CD14-positive monocyte (primary cell): ENCODE measurements at regions not wholly inside any gene's neighbourhood (a gene's known extent, or its start where the extent isn't known, plus 50 kb on each side); places are given as distances from the start of the nearest gene placed in this dataset.

ENCODE experiments used
- DNase-seq, 3 donors: peaks; one replicate each; pipeline ENCODE4 v3.0.0-alpha.2; 2011 to 2022
- H2AFZ ChIP-seq: 2 replicates; pipeline ENCODE4 v1.6.0; 2012; ENCODE audit warnings: mild to moderate bottlenecking, low read depth, low read length, inconsistent platforms; ENCODE audit not compliant: insufficient read depth, poor library complexity, severe bottlenecking
- H3K27ac ChIP-seq, 2 donors: 1 replicate in 1 of 2; 2 replicates in 1 of 2; pipeline ENCODE4 v1.5.1; 2012 to 2013; ENCODE audit warnings: low read length in 2 of 2, control low read depth in 1 of 2, inconsistent platforms in 1 of 2, low read depth in 1 of 2, mild to moderate bottlenecking in 1 of 2
- H3K27me3 ChIP-seq, 2 donors: one replicate each; pipeline versions ENCODE4 v1.6.0 to v1.6.1; 2011 to 2013; ENCODE audit warnings: low read length in 2 of 2; ENCODE audit not compliant: control insufficient read depth in 2 of 2, insufficient read depth in 2 of 2
- H3K36me3 ChIP-seq, 2 donors: replicated peaks in 1 of 2; 1 replicate in 1 of 2; 2 replicates in 1 of 2; pipeline versions ENCODE4 v1.5.1 to v1.6.1; 2012 to 2013; ENCODE audit warnings: low read length in 2 of 2, control low read depth in 1 of 2, inconsistent platforms in 1 of 2, mild to moderate bottlenecking in 1 of 2; ENCODE audit not compliant: insufficient read depth in 2 of 2, control insufficient read depth in 1 of 2
- H3K4me1 ChIP-seq, 2 donors: 1 replicate in 1 of 2; 2 replicates in 1 of 2; pipeline versions ENCODE4 v1.5.1 to v1.6.1; 2012 to 2013; ENCODE audit warnings: low read length in 2 of 2, control low read depth in 1 of 2, inconsistent platforms in 1 of 2, mild to moderate bottlenecking in 1 of 2, moderate library complexity in 1 of 2; ENCODE audit not compliant: insufficient read depth in 2 of 2, control insufficient read depth in 1 of 2
- H3K4me2 ChIP-seq: replicated peaks from 2 replicates; pipeline ENCODE3; 2012; ENCODE audit warnings: low read length, moderate library complexity, mild to moderate bottlenecking; ENCODE audit not compliant: poor library complexity, severe bottlenecking; ENCODE audit errors: extremely low read depth
- H3K4me3 ChIP-seq, 3 experiments: fragments of 200-600 bp in 1 of 3; sonication (generic) in 1 of 3; replicated peaks in 1 of 3; 1 replicate in 2 of 3; 2 replicates in 1 of 3; pipeline ENCODE4 v1.5.1; 2011 to 2013; ENCODE audit warnings: low read length in 3 of 3, mild to moderate bottlenecking in 3 of 3, control low read depth in 2 of 3, low read depth in 2 of 3, inconsistent platforms in 1 of 3, moderate library complexity in 1 of 3
- H3K79me2 ChIP-seq: 2 replicates; pipeline ENCODE4 v1.6.0; 2012; ENCODE audit warnings: mild to moderate bottlenecking, control low read depth, inconsistent platforms, low read length, moderate library complexity; ENCODE audit not compliant: insufficient read depth
- H3K9ac ChIP-seq: 2 replicates; pipeline ENCODE4 v1.6.0; 2017; ENCODE audit warnings: low read length, mild to moderate bottlenecking; ENCODE audit not compliant: insufficient read depth, poor library complexity, severe bottlenecking
- H3K9me3 ChIP-seq, 2 donors: replicated peaks in 1 of 2; 1 replicate in 1 of 2; 2 replicates in 1 of 2; pipeline versions ENCODE4 v1.5.1 to v1.6.1; 2012 to 2013; ENCODE audit warnings: low read length in 2 of 2, control low read depth in 1 of 2; ENCODE audit not compliant: control insufficient read depth in 1 of 2, insufficient read depth in 1 of 2
- H4K20me1 ChIP-seq: 2 replicates; pipeline ENCODE4 v1.6.0; 2012; ENCODE audit warnings: mild to moderate bottlenecking, low read length, control low read depth, moderate library complexity; ENCODE audit not compliant: insufficient read depth
- H3K27ac Mint-ChIP-seq, 7 donors: one replicate each; pipeline ENCODE4 v1.8.0; 2020; ENCODE audit warnings: mild to moderate bottlenecking in 7 of 7, mixed read lengths in 7 of 7, moderate library complexity in 6 of 7, inconsistent platforms in 2 of 7
- H3K27me3 Mint-ChIP-seq, 3 donors: one replicate each; pipeline ENCODE4 v1.8.0; 2021 to 2022; ENCODE audit warnings: low read depth in 3 of 3, mild to moderate bottlenecking in 3 of 3, mixed read lengths in 3 of 3, moderate library complexity in 3 of 3, inconsistent platforms in 1 of 3
- H3K36me3 Mint-ChIP-seq, 2 donors: one replicate each; pipeline ENCODE4 v1.8.0; 2020; ENCODE audit warnings: mixed read lengths in 2 of 2, inconsistent platforms in 1 of 2, mild to moderate bottlenecking in 1 of 2
- H3K4me1 Mint-ChIP-seq: one replicate; pipeline ENCODE4 v1.8.0; 2020; ENCODE audit warnings: mild to moderate bottlenecking, mixed read lengths
- H3K4me3 Mint-ChIP-seq, 2 donors: one replicate each; pipeline ENCODE4 v1.8.0; 2020; ENCODE audit warnings: mild to moderate bottlenecking in 2 of 2, mixed read lengths in 2 of 2, moderate library complexity in 1 of 2
- H3K9me3 Mint-ChIP-seq, 7 donors: one replicate each; pipeline ENCODE4 v1.8.0; 2020 to 2022; ENCODE audit warnings: mixed read lengths in 7 of 7, mild to moderate bottlenecking in 6 of 7, moderate library complexity in 6 of 7, inconsistent platforms in 2 of 7
- WGBS: methylation state at CpG from one replicate; pipeline ENCODE4 v1.1.5; 2013; ENCODE audit warnings: missing lambda C conversion rate; ENCODE audit not compliant: insufficient coverage; 5-methylcytosine and 5-hydroxymethylcytosine counted together
- intact Hi-C, 2 donors: fragments of 100-400 bp; cut with micrococcal nuclease; formaldehyde crosslinking; loops; one replicate each; pipeline versions ENCODE4 v1.15.0 to v1.15.1; 2023
- TF ChIP-seq, protein P1 (sequence below): fragments of 200-600 bp; IDR thresholded peaks from one replicate; pipeline ENCODE4 v1.8.0; 2022; ENCODE audit warnings: antibody characterized with exemption, mild to moderate bottlenecking

DNA sequence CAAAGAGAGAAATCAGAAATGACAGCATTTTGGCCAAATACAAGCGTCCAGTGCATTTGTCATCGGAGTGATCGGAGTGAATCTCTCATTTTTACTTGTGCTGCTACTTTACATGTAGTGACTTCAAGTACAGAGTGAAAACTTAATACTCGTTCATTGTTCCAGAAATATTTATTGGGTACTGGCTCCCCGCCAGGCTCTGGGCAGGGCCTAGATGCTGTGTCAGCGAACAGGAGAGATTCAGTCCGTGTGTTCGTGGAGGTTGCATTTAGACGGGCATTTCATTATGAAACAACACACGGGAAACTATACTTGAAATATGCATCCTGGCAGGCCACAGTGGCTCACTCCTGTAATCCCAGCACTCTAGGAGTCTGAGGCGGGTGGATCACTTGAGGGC lies 727.2 kb upstream of the RBFOX1 start:
- intact Hi-C loops = no loop called here
- Histone ChIP-seq H3K4me1 (no peaks in the 10 kb centered on the region), H3K9ac (no peak overlapping the region), H4K20me1 (no peaks in the 10 kb centered on the region), H3K4me2 (no peak overlapping the region), H3K27ac (no peak overlapping the region), H3K79me2 (no peaks in the 10 kb centered on the region), H2AFZ (no peak overlapping the region), H3K9me3 (no peaks in the 10 kb centered on the region), H3K4me3 (no peak overlapping the region), H3K27me3 (no peaks in the 10 kb centered on the region), H3K36me3 (no peaks in the 10 kb centered on the region)
- Mint-ChIP-seq H3K27ac (no peak overlapping the region), H3K27me3 (peaks cover 0 to 2% (median 0%) of the 10 kb centered on the region in 3 donors), H3K4me3 (no peak overlapping the region), H3K36me3 (no peaks in the 10 kb centered on the region), H3K4me1 (no peaks in the 10 kb centered on the region), H3K9me3 (peaks cover 0 to 2% (median 0%) of the 10 kb centered on the region in 7 donors)
- DNase-seq = no peak
- TF ChIP-seq, protein P1, sequence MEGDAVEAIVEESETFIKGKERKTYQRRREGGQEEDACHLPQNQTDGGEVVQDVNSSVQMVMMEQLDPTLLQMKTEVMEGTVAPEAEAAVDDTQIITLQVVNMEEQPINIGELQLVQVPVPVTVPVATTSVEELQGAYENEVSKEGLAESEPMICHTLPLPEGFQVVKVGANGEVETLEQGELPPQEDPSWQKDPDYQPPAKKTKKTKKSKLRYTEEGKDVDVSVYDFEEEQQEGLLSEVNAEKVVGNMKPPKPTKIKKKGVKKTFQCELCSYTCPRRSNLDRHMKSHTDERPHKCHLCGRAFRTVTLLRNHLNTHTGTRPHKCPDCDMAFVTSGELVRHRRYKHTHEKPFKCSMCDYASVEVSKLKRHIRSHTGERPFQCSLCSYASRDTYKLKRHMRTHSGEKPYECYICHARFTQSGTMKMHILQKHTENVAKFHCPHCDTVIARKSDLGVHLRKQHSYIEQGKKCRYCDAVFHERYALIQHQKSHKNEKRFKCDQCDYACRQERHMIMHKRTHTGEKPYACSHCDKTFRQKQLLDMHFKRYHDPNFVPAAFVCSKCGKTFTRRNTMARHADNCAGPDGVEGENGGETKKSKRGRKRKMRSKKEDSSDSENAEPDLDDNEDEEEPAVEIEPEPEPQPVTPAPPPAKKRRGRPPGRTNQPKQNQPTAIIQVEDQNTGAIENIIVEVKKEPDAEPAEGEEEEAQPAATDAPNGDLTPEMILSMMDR = no peak
- WGBS = 87% methylated on average over 11 of the region's 11 CpGs

DNA sequence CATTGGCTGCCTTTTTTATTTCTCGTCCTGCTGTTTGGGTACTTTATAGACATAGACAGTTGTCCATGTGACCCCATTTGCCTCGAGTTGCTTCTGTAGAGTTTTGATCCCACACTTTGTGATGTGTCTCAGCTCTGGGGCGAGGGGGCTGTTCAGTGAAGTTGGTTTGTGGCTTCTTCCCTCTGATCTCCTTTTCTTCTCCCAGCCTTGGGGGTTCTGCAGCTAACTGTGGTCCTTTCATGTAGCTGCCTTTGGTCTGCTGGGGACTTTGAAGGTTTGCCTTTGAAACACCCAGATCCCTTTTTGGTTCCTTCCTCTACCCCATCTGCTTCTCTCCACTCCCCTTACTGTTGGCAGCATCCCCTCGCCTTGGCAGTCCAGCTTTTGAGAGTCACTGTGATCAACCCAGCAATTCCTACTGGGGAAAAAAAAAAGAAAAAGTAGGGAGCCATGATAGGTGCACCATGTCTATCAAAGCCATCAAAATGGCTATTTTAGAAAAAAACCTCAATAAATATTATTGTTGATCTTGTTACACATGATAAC lies 728.8 kb upstream of the RBFOX1 start:
- Mint-ChIP-seq H3K27me3 (peaks cover 0 to 6% (median 0%) of the 10 kb centered on the region in 3 donors), H3K36me3 (no peaks in the 10 kb centered on the region), H3K4me1 (no peaks in the 10 kb centered on the region), H3K4me3 (no peak overlapping the region), H3K27ac (peak overlapping the region in 1 of 7 donors; percentile 41), H3K9me3 (peaks cover 0 to 1% (median 0%) of the 10 kb centered on the region in 7 donors)
- no peak overlapping the region for H3K4me2 ChIP-seq
- no CpG with 5 or more reads among the region's 4 CpGs for WGBS
- H3K9me3 ChIP-seq = no peaks in the 10 kb centered on the region
- H3K27me3 ChIP-seq = no peaks in the 10 kb centered on the region
- no peak overlapping the region for H3K9ac ChIP-seq
- no peak overlapping the region for H3K4me3 ChIP-seq
- no peak for DNase-seq
- no peak overlapping the region for H3K27ac ChIP-seq
- H2AFZ ChIP-seq = no peak overlapping the region
- no peaks in the 10 kb centered on the region for H3K79me2 ChIP-seq
- H4K20me1 ChIP-seq = no peaks in the 10 kb centered on the region
- intact Hi-C loops = no loop called here
- TF ChIP-seq, protein P1 = no peak
- no peaks in the 10 kb centered on the region for H3K4me1 ChIP-seq
- no peaks in the 10 kb centered on the region for H3K36me3 ChIP-seq
